GM12801 (cell line): ENCODE measurements at regions not wholly inside any gene's neighbourhood (a gene's known extent, or its start where the extent isn't known, plus 50 kb on each side); places are given as distances from the start of the nearest gene placed in this dataset.

ENCODE experiments used
- TF ChIP-seq, protein P1 (sequence below): IDR thresholded peaks from one replicate; pipeline ENCODE4 v1.5.1; 2011; ENCODE audit warnings: control low read depth; ENCODE audit not compliant: insufficient read length; ENCODE audit errors: extremely low read depth

DNA sequence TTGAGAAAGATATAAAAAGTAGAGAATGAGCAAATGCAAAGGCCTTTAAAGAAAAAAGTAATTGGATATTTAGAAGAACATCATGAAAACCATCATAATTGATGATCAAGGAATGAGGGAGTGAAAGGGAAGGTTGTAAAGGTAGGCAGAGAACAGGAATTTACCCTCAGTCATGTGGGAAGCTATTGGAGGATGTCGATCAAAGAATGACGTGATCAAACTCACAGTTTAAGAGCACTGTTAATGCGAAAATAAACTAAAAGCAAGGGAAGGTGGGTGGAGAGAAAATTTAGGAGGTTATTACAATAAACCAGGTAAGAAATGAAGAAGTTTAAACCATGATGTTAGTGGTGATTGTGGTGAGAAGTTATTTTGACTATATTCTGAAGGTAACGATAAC lies 982.6 kb upstream of the EYS start:
- TF ChIP-seq, protein P1, sequence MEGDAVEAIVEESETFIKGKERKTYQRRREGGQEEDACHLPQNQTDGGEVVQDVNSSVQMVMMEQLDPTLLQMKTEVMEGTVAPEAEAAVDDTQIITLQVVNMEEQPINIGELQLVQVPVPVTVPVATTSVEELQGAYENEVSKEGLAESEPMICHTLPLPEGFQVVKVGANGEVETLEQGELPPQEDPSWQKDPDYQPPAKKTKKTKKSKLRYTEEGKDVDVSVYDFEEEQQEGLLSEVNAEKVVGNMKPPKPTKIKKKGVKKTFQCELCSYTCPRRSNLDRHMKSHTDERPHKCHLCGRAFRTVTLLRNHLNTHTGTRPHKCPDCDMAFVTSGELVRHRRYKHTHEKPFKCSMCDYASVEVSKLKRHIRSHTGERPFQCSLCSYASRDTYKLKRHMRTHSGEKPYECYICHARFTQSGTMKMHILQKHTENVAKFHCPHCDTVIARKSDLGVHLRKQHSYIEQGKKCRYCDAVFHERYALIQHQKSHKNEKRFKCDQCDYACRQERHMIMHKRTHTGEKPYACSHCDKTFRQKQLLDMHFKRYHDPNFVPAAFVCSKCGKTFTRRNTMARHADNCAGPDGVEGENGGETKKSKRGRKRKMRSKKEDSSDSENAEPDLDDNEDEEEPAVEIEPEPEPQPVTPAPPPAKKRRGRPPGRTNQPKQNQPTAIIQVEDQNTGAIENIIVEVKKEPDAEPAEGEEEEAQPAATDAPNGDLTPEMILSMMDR, result no peak

DNA sequence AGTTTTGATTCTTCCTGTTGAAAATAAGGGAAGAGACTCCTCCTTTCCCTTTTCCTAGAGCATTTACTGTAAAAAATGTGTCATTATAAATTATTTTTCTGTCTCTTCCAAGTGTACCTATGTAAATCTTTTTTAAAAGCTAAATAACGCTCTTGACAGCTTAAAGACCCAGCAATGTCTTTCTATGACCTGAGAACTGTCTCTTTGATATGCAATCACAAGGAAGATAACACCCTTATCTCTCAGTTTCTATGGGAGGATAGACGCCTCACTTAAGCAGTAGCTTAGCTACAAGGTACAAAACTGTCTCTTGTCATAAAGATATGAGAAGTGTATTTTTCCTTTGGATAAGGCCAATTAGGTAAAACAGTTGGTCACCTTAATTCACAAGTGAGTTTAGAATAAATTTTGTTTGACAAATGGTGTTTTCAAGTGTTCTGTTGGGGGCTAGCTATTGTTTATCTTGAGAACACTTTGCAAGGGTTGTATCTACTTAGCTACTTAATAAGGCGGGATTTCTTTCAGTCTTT lies 980.6 kb upstream of the EYS start:
- TF ChIP-seq, protein P1, result no peak

GRCh38 chr6:66675906-66676305 lies 968.9 kb upstream of the EYS start:
- TF ChIP-seq, protein P1, result no peak

GRCh38 chr6:66664112-66664511 lies 957.1 kb upstream of the EYS start:
- TF ChIP-seq, protein P1, result no peak

DNA sequence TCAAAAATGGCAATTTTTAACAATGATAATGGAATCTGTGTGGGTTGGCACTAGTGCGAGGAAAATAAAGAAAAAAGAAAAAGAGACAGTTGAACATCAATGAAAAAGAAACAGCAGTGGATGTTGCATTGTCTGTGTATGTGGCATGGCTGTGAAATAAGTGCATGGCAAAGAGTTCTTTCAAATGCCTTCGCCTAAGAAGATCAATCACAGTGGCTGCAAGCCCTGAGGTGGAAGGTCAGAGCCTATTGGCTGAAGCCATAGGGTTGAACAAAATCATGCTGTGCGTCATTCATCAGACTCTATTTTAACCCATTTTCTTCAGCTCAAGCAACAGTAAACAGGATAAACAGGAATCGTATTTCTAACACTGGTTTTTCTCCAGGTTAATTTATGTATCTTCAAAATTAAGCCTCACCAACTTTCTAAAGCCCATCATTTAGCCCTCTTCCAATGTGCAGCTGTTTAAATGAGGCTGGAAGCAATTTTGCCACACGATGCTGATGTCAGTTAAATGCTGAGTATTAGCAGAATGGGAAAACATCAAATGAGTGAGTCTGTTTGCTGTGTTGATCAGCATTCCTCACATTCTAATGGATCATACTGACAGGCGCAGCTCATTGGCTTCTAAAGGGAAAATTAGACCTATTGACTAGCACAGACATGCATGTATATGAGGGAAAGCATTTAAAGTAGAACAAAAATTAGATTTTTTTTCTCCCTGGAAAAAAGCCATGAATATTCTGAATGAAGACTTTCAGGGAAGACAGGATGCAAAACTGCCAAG lies 955.9 kb upstream of the EYS start:
- TF ChIP-seq, protein P1, result no peak

- TF ChIP-seq, protein P1, result no peak
Measured at GRCh38 chr6:66662196-66662595, 955.2 kb upstream of the EYS start.

DNA sequence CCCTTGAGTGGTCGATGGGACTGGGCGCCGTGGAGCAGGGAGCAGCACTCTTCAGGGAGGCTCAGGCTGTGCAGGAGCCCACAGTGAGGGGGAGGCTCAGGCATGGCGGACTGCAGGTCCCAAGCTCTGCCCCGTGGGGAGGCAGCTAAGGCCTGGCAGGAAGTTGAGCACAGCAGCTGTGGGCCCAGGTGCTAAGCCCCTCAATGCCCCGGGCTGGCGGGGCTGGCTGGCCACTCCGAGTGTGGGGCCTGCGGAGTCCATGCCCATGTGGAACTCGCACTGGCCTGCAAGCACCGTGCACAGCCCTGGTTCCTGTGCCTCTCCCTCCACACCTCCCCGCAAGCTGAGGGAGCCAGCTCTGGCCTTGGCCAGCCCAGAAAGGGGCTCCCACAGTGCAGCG lies 948.4 kb upstream of the EYS start:
- TF ChIP-seq, protein P1, result no peak
